Tibial artery (tissue), 4 donors: ENCODE measurements at regions not wholly inside any gene's neighbourhood (a gene's known extent, or its start where the extent isn't known, plus 50 kb on each side); places are given as distances from the start of the nearest gene placed in this dataset.

Source experiments
- DNase-seq, 2 donors: peaks; one replicate each; pipeline ENCODE4 v3.0.0-alpha.2; 2019
- H3K27ac ChIP-seq, 2 donors: fragments of 200-600 bp; sonication (generic) in 1 of 2; 1 replicate in 1 of 2; 2 replicates in 1 of 2; pipeline ENCODE4 v1.5.1; 2018 to 2019; ENCODE audit warnings: mild to moderate bottlenecking in 1 of 2
- H3K27me3 ChIP-seq, 2 donors: fragments of 200-600 bp; sonication (generic) in 1 of 2; one replicate each; pipeline versions ENCODE4 v1.5.1 to v1.6.0; 2016 to 2019
- H3K36me3 ChIP-seq, 3 donors: fragments of 200-600 bp; sonication (generic) in 2 of 3; one replicate each; pipeline ENCODE4 v1.5.1; 2016 to 2019; ENCODE audit warnings: mild to moderate bottlenecking in 2 of 3
- H3K4me1 ChIP-seq, 4 donors: fragments of 200-600 bp; sonication (generic) in 2 of 4; 1 replicate in 3 of 4; 2 replicates in 1 of 4; pipeline ENCODE4 v1.5.1; 2016 to 2019
- H3K4me3 ChIP-seq, 2 donors: fragments of 200-600 bp; sonication (generic) in 1 of 2; 1 replicate in 1 of 2; 2 replicates in 1 of 2; pipeline ENCODE4 v1.5.1; 2018 to 2019; ENCODE audit warnings: mild to moderate bottlenecking in 2 of 2
- H3K9me3 ChIP-seq, 3 donors: fragments of 200-600 bp; sonication (generic) in 1 of 3; one replicate each; pipeline ENCODE4 v1.5.1; 2016 to 2019
- CTCF ChIP-seq, 2 experiments: fragments of 200-600 bp in 1 of 2; fragments of 450-650 bp in 1 of 2; IDR thresholded peaks; one replicate each; pipeline ENCODE4 v1.5.1; 2017 to 2019; ENCODE audit warnings: antibody characterized with exemption in 2 of 2, mild to moderate bottlenecking in 1 of 2, moderate library complexity in 1 of 2
- intact Hi-C: fragments of 100-400 bp; cut with DNase I; formaldehyde crosslinking; loops from one replicate; pipeline ENCODE4 v1.15.0; 2023; ENCODE audit warnings: low total_unique reads

DNA sequence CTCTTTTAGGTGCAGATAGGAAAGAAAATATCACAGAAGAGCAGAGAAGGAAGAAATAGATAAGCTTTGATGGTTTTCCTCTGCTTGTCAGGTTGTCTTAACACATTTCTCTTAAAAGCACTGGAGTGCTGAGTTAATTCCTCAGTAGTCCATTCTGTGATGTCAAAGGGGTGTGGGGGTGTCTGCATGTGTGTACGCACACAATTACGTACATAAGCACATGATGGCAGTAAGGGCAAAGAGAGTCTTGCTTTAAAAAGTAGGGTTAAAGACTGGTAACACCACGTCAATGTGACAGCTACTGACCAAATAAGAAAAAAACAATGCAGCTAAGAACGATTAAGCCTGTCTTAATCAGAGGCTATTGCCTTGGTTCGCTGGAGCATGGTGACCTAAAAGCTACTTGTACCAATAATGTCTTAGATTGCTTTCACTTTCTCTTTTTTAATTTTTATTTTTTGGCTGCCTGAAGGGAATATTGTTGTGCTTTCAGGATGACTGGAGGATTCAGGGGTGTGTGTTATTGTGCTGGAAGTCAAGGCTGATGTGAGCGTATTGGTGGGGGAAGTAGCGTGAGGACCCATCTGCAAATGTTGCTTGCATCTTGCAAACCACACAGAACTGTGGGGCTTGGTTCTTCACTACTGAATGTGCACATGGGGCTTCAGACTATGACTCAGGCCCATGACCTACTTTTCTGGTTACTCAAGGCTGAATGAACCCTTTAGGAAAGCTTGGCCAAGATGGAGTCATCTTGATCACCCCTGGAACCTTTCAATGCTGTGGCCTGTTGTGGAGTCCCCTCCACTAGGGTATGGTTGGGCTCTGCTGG, 417.8 kb upstream of the TPM1 start:
- peaks cover 0 to 6% (median 4%) of the 10 kb centered on the region in 4 donors for H3K4me1 ChIP-seq
- no peaks in the 10 kb centered on the region for H3K27me3 ChIP-seq
- no peaks in the 10 kb centered on the region for H3K36me3 ChIP-seq
- no peak for TF ChIP-seq CTCF (IDR thresholded peaks at IDR 0.05)
- intact Hi-C loops = no loop called here
- H3K9me3 ChIP-seq = no peaks in the 10 kb centered on the region
- no peak overlapping the region for H3K4me3 ChIP-seq
- no peak for DNase-seq
- no peak overlapping the region for H3K27ac ChIP-seq

GRCh38 chr15:62625429-62626033, 417.0 kb upstream of the TPM1 start:
- no peak overlapping the region for H3K4me3 ChIP-seq
- H3K9me3 ChIP-seq = no peaks in the 10 kb centered on the region
- peaks cover 0 to 6% (median 2%) of the 10 kb centered on the region in 4 donors for H3K4me1 ChIP-seq
- H3K27me3 ChIP-seq = no peaks in the 10 kb centered on the region
- no peak for DNase-seq
- TF ChIP-seq CTCF (IDR thresholded peaks at IDR 0.05) = no peak
- no peaks in the 10 kb centered on the region for H3K36me3 ChIP-seq
- intact Hi-C loops = no loop called here
- no peak overlapping the region for H3K27ac ChIP-seq

GRCh38 chr15:62626903-62627302, 415.6 kb upstream of the TPM1 start:
- no peak for DNase-seq
- no peak overlapping the region for H3K27ac ChIP-seq
- H3K36me3 ChIP-seq = no peaks in the 10 kb centered on the region
- no peak overlapping the region for H3K4me3 ChIP-seq
- no peak for TF ChIP-seq CTCF (IDR thresholded peaks at IDR 0.05)
- intact Hi-C loops = no loop called here
- H3K27me3 ChIP-seq = no peaks in the 10 kb centered on the region
- peaks cover 0 to 6% (median 2%) of the 10 kb centered on the region in 4 donors for H3K4me1 ChIP-seq
- H3K9me3 ChIP-seq = no peaks in the 10 kb centered on the region

GRCh38 chr15:62631076-62631724, 411.3 kb upstream of the TPM1 start:
- H3K4me1 ChIP-seq = no peaks in the 10 kb centered on the region
- no peaks in the 10 kb centered on the region for H3K27me3 ChIP-seq
- H3K27ac ChIP-seq = no peak overlapping the region
- no peak for DNase-seq
- H3K4me3 ChIP-seq = no peak overlapping the region
- no peaks in the 10 kb centered on the region for H3K9me3 ChIP-seq
- no peak for TF ChIP-seq CTCF (IDR thresholded peaks at IDR 0.05)
- intact Hi-C loops = no loop called here
- H3K36me3 ChIP-seq = no peaks in the 10 kb centered on the region

GRCh38 chr15:62636823-62637573, 405.5 kb upstream of the TPM1 start:
- Histone ChIP-seq H3K4me1 (no peaks in the 10 kb centered on the region), H3K36me3 (no peaks in the 10 kb centered on the region), H3K27me3 (no peaks in the 10 kb centered on the region), H3K9me3 (no peaks in the 10 kb centered on the region), H3K27ac (no peak overlapping the region), H3K4me3 (no peak overlapping the region)
- no peak for DNase-seq
- no peak for TF ChIP-seq CTCF (IDR thresholded peaks at IDR 0.05)
- intact Hi-C loops = no loop called here
